ENCODE measurements at regions not wholly inside any gene's neighbourhood (a gene's known extent, or its start where the extent isn't known, plus 50 kb on each side); places are given as distances from the start of the nearest gene placed in this dataset.
"Not testable (repeated sequence)": the region's sequence is repeated elsewhere in the genome, so short reads cannot be mapped to it uniquely, and the experiment has no call there.

DNA sequence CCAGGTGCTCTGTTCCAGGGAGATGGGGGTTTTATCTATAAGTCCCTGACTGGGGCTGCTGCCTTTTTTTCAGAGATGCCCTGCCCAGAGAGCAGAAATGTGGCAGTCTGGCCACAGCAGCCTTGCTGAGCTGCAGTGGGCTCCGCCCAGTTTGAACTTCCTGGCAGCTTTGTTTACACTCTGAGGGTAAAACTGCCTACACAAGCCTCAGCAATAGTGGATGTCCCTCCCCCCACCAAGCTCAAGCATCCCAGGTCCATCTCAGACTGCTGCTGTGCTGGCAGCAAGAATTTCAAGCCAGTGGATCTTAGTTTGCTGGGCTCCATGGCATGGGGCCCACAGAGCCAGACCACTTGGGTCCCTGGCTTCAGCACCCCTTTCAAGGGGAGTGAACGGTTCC lies 84.8 kb upstream of the UNC13C start:
- TF ChIP-seq, protein P1, sequence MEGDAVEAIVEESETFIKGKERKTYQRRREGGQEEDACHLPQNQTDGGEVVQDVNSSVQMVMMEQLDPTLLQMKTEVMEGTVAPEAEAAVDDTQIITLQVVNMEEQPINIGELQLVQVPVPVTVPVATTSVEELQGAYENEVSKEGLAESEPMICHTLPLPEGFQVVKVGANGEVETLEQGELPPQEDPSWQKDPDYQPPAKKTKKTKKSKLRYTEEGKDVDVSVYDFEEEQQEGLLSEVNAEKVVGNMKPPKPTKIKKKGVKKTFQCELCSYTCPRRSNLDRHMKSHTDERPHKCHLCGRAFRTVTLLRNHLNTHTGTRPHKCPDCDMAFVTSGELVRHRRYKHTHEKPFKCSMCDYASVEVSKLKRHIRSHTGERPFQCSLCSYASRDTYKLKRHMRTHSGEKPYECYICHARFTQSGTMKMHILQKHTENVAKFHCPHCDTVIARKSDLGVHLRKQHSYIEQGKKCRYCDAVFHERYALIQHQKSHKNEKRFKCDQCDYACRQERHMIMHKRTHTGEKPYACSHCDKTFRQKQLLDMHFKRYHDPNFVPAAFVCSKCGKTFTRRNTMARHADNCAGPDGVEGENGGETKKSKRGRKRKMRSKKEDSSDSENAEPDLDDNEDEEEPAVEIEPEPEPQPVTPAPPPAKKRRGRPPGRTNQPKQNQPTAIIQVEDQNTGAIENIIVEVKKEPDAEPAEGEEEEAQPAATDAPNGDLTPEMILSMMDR (conservative IDR thresholded peaks at IDR 0.05 in 1 of 2, IDR thresholded peaks at IDR 0.05 in 1 of 2; ENCODE audit: extremely low read depth in 1 of 2, insufficient read depth in 1 of 2, low read depth in 1 of 2, low read length in 2 of 2), result not testable (repeated sequence)
- TF ChIP-seq EZH2 (IDR thresholded peaks at IDR 0.05; ENCODE audit: borderline replicate concordance, low read length), result not testable (repeated sequence)
